GM18909 (cell line): ENCODE measurements at regions not wholly inside any gene's neighbourhood (a gene's known extent, or its start where the extent isn't known, plus 50 kb on each side); places are given as distances from the start of the nearest gene placed in this dataset.
"Not testable (repeated sequence)": the region's sequence is repeated elsewhere in the genome, so short reads cannot be mapped to it uniquely, and the experiment has no call there.

ENCODE experiments used
- ATAC-seq: cut with Tn5 transposase; IDR thresholded peaks from one replicate; pipeline ENCODE4 v1.9.1; 2021; ENCODE audit warnings: mild to moderate bottlenecking; ENCODE audit not compliant: unreplicated experiment, poor library complexity

- ATAC-seq: no peak
Observed at GRCh38 chr2:129004485-129004884, 685.8 kb upstream of the HS6ST1 start.

- ATAC-seq: no peak
Observed at GRCh38 chr2:129004940-129005490, 686.3 kb upstream of the HS6ST1 start.

- no peak for ATAC-seq
Observed at GRCh38 chr2:129006135-129006886, 687.6 kb upstream of the HS6ST1 start.

GRCh38 chr2:129006901-129007300, 688.2 kb upstream of the HS6ST1 start:
- ATAC-seq: no peak

- ATAC-seq: no peak
Observed at GRCh38 chr2:129008055-129008880, 689.6 kb upstream of the HS6ST1 start.

GRCh38 chr2:129008881-129009554, 690.4 kb upstream of the HS6ST1 start:
- ATAC-seq: no peak

GRCh38 chr2:129009555-129010146, 691.0 kb upstream of the HS6ST1 start:
- no peak for ATAC-seq

- no peak for ATAC-seq
Observed at GRCh38 chr2:129010262-129010661, 691.6 kb upstream of the HS6ST1 start.

- no peak for ATAC-seq
Observed at GRCh38 chr2:129011466-129012061, 692.9 kb upstream of the HS6ST1 start.

GRCh38 chr2:129014432-129014831, 695.8 kb upstream of the HS6ST1 start:
- no peak for ATAC-seq

- no peak for ATAC-seq
Observed at GRCh38 chr2:129015397-129016285, 697.0 kb upstream of the HS6ST1 start.

- no peak for ATAC-seq
Observed at GRCh38 chr2:129016972-129017371, 698.3 kb upstream of the HS6ST1 start.

GRCh38 chr2:129024796-129025195, 706.1 kb upstream of the HS6ST1 start:
- no peak for ATAC-seq

- ATAC-seq: no peak
Observed at GRCh38 chr2:129035992-129036391, 717.3 kb upstream of the HS6ST1 start.

- ATAC-seq: not testable (repeated sequence)
Observed at GRCh38 chr2:129043677-129044076, 725.0 kb upstream of the HS6ST1 start.

- ATAC-seq: not testable (repeated sequence)
Observed at GRCh38 chr2:129046475-129046874, 727.8 kb upstream of the HS6ST1 start.

- no peak for ATAC-seq
Observed at GRCh38 chr2:129050101-129050500, 731.4 kb upstream of the HS6ST1 start.

- no peak for ATAC-seq
Observed at GRCh38 chr2:129055242-129055641, 736.6 kb upstream of the HS6ST1 start.

- no peak for ATAC-seq
Observed at GRCh38 chr2:129055824-129056223, 737.2 kb upstream of the HS6ST1 start.
